A673 (cell line): ENCODE measurements at regions not wholly inside any gene's neighbourhood (a gene's known extent, or its start where the extent isn't known, plus 50 kb on each side); places are given as distances from the start of the nearest gene placed in this dataset.

Experiments
- BruUV-seq: library from RNA; stranded (reverse); fragments of 400-500 nt; replicated peaks from 2 replicates; lab custom pipeline; 2021; lab: Mats Ljungman, UMichigan
- CTCF ChIA-PET: fragments of 300-600 bp; sonication (Branson Sonifier 250); formaldehyde crosslinking; loops from one replicate; lab custom pipeline; 2022; ENCODE audit warnings: antibody characterized with exemption; lab: Charles Lee
- POLR2A ChIA-PET: fragments of 300-600 bp; sonication (Branson Sonifier 250); formaldehyde crosslinking; loops from one replicate; lab custom pipeline; 2022; ENCODE audit warnings: antibody characterized with exemption; ENCODE audit not compliant: low non-redundant PET; lab: Charles Lee
- DNase-seq: peaks from one replicate; pipeline ENCODE4 v3.0.0-alpha.2; 2015; ENCODE audit warnings: low spot score
- H3K27ac ChIP-seq: fragments of 200-600 bp; sonication (generic); 2 replicates; pipeline ENCODE4 v1.5.1; 2016; ENCODE audit warnings: mixed run types, low read depth, mild to moderate bottlenecking, mixed read lengths, antibody characterized with exemption, low read length; ENCODE audit not compliant: poor library complexity, severe bottlenecking
- H3K27me3 ChIP-seq: fragments of 200-600 bp; sonication (generic); replicated peaks from 2 replicates; pipeline ENCODE4 v1.6.1; 2017; ENCODE audit warnings: mixed run types, low read depth, mild to moderate bottlenecking, mixed read lengths, antibody characterized with exemption, low read length; ENCODE audit not compliant: insufficient read depth, poor library complexity
- H3K36me3 ChIP-seq: fragments of 200-600 bp; sonication (generic); 2 replicates; pipeline ENCODE4 v1.6.1; 2016; ENCODE audit warnings: mixed run types, mild to moderate bottlenecking, mixed read lengths, antibody characterized with exemption, low read length; ENCODE audit not compliant: insufficient read depth, poor library complexity, severe bottlenecking
- H3K4me1 ChIP-seq: fragments of 200-600 bp; sonication (generic); 2 replicates; pipeline ENCODE4 v1.6.1; 2017; ENCODE audit warnings: mixed run types, mild to moderate bottlenecking, mixed read lengths, antibody characterized with exemption, low read length; ENCODE audit not compliant: insufficient read depth, poor library complexity, severe bottlenecking
- H3K4me3 ChIP-seq: fragments of 200-600 bp; sonication (generic); 2 replicates; pipeline ENCODE4 v1.5.1; 2016; ENCODE audit warnings: low read depth, mixed run types, mild to moderate bottlenecking, mixed read lengths, low read length; ENCODE audit not compliant: poor library complexity, severe bottlenecking
- H3K9me3 ChIP-seq: fragments of 200-600 bp; sonication (generic); 2 replicates; pipeline ENCODE4 v1.6.1; 2016; ENCODE audit warnings: mixed run types, low read depth, mild to moderate bottlenecking, mixed read lengths, antibody characterized with exemption, low read length; ENCODE audit not compliant: poor library complexity, severe bottlenecking
- EZH2 ChIP-seq: fragments of 200-600 bp; sonication (generic); IDR thresholded peaks from 2 replicates; pipeline ENCODE4 v1.6.1; 2017; ENCODE audit warnings: borderline replicate concordance, low read depth, mild to moderate bottlenecking, mixed read lengths, antibody characterized with exemption, low read length; ENCODE audit not compliant: poor library complexity, severe bottlenecking
- intact Hi-C: fragments of 100-400 bp; cut with micrococcal nuclease; formaldehyde crosslinking; loops from one replicate; pipeline ENCODE4 v1.10.0; 2022; ENCODE audit not compliant: unreplicated experiment
- TF ChIP-seq, protein P1 (sequence below): fragments of 300-800, 200-600 bp; sonication (generic); conservative IDR thresholded peaks from 2 replicates; pipeline ENCODE4 v1.5.1; 2017; ENCODE audit warnings: low read depth, mild to moderate bottlenecking, antibody characterized with exemption, low read length, moderate library complexity, mixed read lengths

DNA sequence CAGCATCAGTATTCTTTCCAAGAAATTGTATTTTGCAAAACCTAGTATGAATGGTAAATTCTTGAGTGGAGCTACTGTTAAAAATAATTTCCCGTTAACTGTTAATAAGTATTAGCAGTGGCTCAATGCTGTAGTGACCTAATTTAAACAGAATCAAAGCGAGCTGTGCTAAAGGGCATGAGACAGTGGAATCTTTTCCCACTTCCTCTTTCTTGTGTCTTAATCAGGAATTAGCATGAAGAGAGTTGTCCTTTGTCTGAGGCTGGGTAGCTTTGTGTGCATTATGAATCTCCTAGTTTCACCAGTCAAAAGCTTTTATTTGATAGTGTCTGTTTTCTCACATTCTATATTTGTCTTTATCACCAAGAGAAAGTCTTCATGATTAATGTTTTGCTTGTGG is 298.8 kb upstream of the GCFC2 start:
- no peaks in the 10 kb centered on the region for H3K9me3 ChIP-seq
- H3K4me3 ChIP-seq, result no peak overlapping the region
- no peak overlapping the region for H3K27ac ChIP-seq
- no peaks in the 10 kb centered on the region for H3K36me3 ChIP-seq
- ChIA-PET CTCF (no interaction called here), POLR2A (no interaction called here)
- DNase-seq, result no peak
- intact Hi-C loops, result no loop called here
- BruUV-seq, result no TSS peak
- H3K4me1 ChIP-seq, result peaks cover 7% of the 10 kb centered on the region
- H3K27me3 ChIP-seq, result no peaks in the 10 kb centered on the region
- TF ChIP-seq EZH2, result no peak
- TF ChIP-seq, protein P1, sequence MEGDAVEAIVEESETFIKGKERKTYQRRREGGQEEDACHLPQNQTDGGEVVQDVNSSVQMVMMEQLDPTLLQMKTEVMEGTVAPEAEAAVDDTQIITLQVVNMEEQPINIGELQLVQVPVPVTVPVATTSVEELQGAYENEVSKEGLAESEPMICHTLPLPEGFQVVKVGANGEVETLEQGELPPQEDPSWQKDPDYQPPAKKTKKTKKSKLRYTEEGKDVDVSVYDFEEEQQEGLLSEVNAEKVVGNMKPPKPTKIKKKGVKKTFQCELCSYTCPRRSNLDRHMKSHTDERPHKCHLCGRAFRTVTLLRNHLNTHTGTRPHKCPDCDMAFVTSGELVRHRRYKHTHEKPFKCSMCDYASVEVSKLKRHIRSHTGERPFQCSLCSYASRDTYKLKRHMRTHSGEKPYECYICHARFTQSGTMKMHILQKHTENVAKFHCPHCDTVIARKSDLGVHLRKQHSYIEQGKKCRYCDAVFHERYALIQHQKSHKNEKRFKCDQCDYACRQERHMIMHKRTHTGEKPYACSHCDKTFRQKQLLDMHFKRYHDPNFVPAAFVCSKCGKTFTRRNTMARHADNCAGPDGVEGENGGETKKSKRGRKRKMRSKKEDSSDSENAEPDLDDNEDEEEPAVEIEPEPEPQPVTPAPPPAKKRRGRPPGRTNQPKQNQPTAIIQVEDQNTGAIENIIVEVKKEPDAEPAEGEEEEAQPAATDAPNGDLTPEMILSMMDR, result no peak

DNA sequence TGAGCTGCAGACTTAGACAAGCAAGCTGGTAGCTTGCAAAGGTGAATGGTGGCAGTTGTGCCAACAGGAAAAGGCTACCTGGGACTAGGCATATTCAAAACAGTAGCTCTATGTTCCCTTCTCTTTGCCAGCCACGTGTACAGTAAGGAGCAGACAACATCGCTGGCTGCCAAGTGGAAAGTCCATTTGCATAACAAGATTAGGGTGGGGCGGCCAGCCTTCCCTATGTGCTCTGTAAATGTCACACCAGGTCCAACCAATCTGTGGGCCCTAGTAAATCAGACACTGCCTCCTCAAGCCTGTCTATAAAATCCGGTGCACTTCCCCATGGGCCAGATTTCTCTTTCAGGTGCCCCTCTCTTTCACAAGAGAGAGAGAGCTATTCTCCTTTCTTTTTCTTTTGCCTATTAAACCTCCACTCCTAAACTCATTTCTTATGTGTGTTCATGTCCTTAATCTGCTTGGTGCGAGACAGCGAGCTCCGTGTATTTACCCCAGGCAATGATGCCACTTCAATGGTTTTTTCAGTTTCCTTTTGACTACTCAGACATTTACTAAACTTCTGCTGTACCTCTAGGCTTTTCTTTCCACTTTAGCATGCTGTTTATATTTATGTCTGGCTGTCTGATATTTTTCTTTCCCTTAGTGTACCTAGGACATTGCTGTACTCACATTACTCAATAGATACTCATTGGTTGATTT is 297.4 kb upstream of the GCFC2 start:
- Histone ChIP-seq H3K4me3 (no peak overlapping the region), H3K27me3 (no peaks in the 10 kb centered on the region), H3K27ac (no peak overlapping the region), H3K4me1 (peaks cover 7% of the 10 kb centered on the region), H3K36me3 (no peaks in the 10 kb centered on the region), H3K9me3 (no peaks in the 10 kb centered on the region)
- no peak for TF ChIP-seq EZH2
- TF ChIP-seq, protein P1, result no peak
- POLR2A ChIA-PET, result no interaction called here
- no TSS peak for BruUV-seq
- peak; percentile 56 for DNase-seq
- intact Hi-C loops, result no loop called here
- CTCF ChIA-PET, result no interaction called here

DNA sequence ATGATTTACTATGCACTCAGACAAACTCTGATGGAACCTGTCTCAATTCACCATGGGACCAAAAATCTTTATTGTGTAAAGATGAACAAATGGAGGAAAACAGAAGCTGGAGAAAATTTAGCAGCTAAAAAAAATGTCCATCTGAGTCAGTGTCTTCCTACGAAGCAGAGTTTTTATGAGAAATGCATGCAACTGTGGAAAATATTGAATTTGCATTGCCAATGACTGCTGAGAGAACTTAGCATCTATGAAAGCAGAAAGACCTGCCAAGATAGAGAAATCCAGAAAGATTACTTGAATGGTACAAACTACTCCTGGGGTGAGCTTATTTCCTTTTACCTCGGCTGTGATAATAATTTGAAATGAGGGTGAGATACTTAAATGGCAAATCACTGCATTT is 289.7 kb upstream of the GCFC2 start:
- intact Hi-C loops, result no loop called here
- Histone ChIP-seq H3K36me3 (no peaks in the 10 kb centered on the region), H3K9me3 (no peaks in the 10 kb centered on the region), H3K27me3 (no peaks in the 10 kb centered on the region), H3K4me1 (no peaks in the 10 kb centered on the region), H3K27ac (no peak overlapping the region), H3K4me3 (no peak overlapping the region)
- no TSS peak for BruUV-seq
- POLR2A ChIA-PET, result no interaction called here
- no peak for DNase-seq
- no peak for TF ChIP-seq EZH2
- TF ChIP-seq, protein P1, result no peak
- CTCF ChIA-PET, result no interaction called here
